GM19035 (cell line): ENCODE measurements at regions not wholly inside any gene's neighbourhood (a gene's known extent, or its start where the extent isn't known, plus 50 kb on each side); places are given as distances from the start of the nearest gene placed in this dataset.
"Not testable (repeated sequence)": the region's sequence is repeated elsewhere in the genome, so short reads cannot be mapped to it uniquely, and the experiment has no call there.

ENCODE experiments used
- ATAC-seq: cut with Tn5 transposase; IDR thresholded peaks from one replicate; pipeline ENCODE4 v1.9.1; 2021; ENCODE audit not compliant: unreplicated experiment

DNA sequence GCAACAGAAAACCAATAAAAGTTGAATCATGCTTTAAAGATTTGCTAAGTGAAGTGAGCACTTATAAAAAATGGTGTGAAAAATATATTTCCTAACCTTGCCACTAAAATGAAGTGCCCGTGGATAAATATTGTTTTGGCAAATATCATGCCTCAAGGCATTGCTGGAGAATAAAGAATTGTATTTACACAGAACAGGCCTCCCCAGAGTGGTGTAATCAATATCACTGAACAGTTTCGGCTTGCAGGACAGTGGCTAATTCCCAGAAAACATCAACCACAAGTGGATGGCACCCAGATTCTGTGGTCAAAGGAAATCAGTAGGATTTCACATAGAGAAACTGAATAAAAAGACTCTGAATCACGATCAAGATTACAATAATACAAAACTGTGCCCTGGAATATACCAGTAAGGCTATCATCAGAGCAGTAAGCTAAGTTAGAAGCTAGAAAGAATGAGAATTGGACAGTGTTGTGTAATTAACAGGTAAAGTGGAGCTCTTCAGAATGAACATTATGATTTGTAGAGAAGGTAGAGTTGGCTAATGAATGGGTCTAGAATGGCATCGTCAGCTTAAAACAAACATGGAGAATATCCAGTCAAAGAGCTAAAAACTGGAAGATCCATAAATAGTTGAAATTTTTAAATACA is 1026.9 kb upstream of the ADGRB3 start:
- no peak for ATAC-seq

DNA sequence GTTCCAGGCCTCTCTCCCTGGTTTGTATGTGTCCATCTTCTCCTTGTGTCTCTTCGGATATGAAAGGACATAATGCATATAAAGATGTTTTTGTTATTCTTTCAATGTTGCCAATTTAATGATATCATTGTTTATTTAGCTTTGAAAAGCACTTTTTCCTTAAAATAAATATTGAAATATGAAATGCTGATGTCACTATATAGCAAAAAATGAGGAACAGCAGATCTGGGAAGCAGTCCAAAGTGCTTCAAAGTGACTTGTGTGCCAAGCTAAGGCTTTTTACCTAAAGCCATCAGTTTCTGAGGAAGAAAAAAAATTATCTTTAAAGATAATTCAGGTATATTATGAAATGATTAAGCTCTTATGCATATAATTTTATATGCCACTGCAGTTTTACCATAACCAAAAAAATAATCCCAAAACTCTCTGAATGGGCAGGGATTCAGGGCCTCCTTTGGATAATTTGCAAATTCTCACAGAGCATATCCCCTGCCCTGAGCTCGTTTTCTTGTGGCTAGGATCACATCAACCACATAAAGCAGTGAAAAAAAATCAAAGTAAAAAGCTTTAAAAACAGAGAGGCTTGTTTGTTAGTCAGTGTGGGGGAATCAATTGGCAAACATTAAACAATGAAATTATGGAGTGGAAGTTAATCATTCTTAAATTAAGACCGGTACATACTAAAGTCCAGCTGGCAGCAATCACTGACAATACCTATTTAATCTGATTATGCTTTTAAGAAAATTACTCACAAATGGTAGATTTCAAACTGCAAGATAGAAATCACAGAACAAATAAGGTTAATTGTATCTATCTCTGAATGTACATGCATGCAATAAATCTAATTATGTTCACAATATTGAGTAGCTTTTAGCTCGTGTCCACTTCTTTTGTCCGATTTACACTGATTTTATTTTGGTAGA is 1027.9 kb upstream of the ADGRB3 start:
- ATAC-seq: no peak

DNA sequence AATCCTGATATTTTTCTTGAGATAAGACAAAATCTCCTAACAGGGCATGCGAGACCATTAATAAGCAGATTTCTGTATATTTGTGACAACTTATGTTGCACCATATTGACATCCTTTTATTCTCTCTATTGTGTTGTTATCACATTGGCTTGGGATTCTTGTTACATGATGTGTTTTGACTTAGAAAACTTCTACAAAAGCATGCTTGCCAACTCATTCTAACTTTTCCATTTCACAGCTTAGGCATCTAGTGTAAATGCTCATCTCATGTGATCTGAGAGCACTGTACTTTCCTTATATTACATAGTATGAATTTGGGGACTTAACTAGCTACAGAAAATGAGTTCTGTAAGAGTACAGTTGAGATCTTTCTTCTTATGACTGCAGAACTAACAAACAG is 1040.7 kb upstream of the ADGRB3 start:
- no peak for ATAC-seq

DNA sequence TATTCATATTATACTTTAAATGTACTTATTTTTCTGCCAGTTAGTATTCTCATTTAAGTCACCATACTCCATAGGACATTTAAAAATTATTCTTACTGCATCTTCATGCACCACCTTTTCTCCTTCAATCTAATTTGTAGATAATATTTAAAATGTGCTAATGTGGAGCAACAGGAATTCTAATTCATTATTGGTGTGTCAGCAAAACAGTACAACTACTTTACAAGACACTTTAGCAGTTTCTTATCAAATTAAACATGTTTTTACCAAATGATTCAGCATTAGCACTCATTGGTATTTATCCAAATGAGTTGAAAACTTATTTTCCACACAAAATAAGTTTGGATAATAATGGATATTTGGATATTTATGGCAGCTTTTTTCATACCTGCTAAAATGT is 1041.8 kb upstream of the ADGRB3 start:
- ATAC-seq: no peak

DNA sequence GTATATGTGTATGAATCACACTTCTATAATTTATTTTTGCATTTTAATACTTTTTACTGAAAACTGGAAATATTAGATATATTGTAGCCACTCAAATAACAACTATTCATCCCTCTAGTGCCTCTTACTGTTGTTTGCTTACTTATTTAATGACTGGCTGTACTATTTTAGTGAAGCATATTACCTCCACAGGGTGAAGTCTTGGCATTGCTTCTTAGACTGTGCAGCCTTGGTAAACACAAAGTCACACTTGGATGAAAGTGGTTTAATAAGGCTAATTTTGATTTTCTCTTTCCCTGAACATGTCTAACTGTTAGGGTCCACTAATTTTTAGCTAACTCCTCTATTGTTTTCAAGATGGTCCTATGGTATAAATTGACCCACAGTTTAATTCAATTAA is 1043.2 kb upstream of the ADGRB3 start:
- ATAC-seq: no peak

DNA sequence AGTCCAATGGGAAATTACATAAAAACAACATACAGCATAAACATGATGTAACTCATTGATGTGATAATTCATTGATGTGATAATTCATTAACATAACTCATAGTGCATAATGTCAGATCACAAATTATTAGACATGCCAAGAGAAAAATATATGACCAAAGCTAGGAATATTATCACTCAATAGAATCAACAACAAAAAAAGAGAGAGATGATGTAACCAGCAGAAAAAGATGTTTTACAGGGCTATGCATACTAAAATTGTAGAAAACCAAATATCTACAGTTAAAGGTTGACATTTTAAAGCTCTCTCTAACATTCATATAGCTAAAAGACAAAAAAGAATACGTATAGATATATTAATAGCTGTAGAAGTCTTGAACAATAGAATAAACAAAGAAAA is 1067.2 kb upstream of the ADGRB3 start:
- no peak for ATAC-seq

DNA sequence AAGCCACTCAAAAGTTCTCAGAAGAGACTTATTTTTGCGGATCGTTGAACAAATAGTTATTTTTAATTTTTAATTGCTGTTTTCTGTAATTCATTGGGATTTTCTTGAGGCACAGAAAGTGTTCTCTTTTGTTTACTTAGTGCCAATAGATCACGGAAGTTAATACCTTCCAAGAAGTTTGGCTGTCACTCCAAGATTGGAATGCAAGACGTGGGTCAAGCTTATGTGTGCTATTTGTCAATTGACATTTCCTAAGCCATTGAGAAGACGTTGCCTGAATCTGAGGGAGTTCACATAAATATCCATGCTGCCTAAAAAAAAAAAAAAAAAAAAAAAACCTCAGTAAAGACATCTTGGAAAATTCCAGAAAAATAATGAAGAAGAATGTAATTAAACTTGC is 1071.4 kb upstream of the ADGRB3 start:
- no peak for ATAC-seq

DNA sequence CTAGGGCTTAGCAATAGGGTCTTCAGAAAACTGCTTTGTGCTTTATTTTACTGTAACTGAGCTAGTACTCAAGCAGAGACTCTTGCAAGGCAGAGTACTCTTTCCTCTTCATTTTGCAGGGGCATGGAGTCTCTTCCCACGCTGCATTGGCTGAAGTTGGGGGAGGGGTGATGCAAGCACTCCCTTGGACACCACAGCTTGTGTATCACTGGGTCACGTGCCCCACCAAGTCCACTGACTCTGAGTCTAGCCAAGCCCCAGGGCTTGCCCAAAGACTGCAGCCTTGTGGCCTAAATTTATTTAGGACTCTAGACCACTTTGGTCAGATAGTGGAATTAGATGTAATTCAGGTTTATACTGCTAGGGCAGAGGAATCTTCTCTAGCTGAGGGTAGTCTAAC is 1075.0 kb upstream of the ADGRB3 start:
- ATAC-seq: no peak

DNA sequence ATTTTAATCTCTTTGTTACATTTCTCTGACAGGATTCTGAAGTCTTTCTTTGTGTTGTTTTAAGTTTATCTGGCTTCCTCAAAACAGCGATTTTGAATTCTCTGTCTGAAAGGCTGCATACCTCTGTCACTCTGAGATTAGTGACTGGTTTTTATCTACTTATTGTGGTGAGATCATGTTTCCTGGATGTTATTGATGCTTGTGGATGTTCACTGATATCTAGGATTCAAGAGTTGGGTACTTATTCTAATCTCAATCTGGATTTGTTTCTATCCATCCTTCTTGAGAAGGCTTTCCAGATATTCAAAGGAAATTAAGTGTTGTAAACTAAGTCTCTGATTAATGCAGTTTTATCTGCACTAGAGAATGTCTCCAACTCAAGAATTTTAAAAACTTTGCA is 1076.1 kb upstream of the ADGRB3 start:
- no peak for ATAC-seq

DNA sequence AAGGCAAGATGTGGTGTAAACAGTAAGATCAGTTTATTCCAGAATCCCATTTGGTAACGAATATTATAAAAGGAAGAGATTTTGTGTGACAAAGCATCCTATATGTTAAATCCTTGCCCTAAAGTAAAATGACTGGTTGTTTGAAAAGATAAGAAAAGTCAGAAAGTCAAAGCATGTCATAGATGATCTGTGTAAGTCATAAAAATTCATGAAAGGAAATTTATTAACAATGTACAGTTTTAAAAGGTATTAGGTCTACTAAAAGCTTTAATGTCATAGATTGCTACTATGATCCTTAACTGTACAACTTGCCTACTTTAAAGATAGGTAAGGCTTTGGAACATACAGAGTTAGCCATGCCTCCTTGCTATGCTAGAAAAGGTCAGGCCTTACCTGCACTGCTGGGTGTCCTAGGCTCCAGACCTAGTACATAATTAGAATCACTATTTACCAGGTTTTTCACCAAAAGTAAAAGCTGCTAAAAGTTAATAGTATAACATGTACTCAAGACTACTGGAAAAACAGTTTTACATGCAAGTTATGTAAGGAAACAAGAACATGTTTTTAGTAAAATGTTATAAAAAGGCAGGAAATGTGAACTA is 1090.1 kb upstream of the ADGRB3 start:
- no peak for ATAC-seq

DNA sequence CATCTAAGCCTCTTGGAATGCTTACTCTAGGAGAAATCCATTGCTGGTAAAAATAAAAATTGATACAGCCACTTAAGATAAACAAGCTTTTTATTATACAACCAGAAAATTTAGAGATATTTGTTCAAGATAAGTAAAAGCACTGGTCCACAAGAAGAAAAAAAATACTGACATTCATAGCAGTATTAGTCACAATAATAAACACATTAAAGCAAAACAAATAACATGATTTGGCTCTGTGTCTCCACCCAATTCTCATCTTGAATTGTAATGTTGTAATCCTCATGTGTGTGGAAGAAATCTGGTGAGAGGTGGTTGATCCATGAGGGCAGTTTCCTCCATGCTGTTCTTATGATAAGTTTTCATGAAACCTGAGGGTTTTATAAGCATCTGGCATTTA is 1093.5 kb upstream of the ADGRB3 start:
- no peak for ATAC-seq

DNA sequence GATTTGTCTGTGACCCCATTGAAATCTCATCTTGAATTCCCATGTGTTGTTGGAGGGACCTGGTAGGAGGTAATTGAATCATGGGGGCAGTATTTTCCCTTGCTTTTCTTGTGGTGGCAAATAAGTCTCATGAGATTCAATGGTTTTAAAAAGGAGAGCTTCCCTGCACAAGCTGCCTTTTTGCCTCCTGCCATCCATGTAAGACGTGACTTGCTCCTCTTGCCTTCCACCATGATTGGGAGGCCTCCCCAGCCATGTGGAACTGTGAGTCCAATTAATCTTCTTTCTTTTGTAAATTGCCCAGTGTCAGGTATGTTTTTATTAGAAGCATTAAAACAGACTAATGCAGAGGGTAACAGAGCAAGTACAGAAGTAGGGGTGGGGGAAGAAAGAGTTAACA is 1097.0 kb upstream of the ADGRB3 start:
- no peak for ATAC-seq

DNA sequence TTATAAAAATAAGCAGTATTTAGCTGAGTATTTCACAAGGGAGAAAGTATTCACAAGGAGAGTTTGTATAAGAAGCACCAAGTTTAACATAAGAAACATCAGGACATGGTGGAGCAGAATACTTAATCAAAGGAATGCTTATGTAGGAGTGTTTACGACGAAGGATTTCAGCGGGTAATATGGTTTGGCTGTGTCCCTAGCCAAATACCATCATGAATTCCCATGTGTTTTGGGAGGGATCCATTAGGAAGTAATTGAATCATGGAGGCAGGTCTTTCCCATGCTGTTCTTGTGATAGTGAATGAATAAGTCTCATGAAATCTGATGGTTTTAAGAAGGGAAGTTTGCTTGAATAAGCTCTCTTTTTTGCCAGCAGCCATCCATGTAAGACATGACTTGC is 1099.1 kb upstream of the ADGRB3 start:
- ATAC-seq: no peak

DNA sequence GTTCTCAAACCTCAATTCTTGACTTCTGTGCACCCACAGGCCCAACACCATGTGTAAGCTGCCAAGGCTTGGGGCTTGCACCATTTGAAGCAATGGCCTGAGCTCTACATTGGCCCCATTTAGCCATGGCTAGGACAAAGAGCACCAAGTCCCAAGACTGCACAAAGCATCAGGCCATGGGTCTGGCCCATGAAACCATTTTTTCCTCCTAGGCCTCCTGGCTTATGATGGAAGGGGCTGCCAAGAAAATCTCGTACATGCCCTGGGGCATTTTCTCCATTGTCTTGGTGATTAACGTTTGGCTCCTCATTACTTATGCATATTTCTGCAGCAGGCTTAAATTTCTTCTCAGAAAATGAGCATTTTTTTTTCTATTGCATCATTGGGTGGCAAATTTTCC is 1128.7 kb upstream of the ADGRB3 start:
- ATAC-seq: no peak

DNA sequence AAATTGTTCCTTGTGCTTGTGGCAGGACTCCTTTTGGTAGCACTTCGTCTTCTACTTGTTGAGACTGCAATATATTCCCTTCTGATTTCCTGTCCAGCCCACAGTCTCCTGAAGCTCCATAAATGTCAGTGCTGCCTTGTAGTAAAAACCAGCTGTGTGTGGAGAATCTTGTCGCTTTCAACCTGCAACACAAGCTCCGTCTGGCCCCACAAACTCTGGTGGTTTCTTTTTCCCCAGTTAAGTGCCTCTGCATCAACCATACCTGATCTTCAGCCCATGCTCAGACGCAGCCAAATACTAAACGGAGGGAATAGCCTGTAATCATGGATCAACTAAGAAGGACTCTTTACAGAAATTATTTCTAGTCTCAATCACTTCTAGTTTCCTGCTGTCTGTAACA is 1133.3 kb upstream of the ADGRB3 start:
- no peak for ATAC-seq

DNA sequence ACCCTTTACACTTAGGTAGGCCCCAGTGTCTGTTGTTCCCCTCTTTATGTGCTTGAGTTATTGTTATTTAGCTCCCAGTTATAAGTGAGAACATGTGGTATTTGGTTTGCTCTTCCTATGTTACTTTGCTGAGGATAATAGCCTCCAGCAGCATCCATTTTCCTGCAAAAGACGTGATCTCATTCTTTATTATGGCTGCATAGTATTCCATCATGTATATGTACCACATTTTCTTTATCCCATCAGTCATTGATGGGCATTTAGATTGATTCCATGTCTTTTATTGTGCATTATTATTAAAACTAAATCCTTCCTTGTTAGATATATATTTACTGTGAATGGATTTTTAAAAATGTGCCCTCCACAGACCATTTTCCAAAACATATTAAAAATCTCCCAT is 1137.3 kb upstream of the ADGRB3 start:
- ATAC-seq: no peak

DNA sequence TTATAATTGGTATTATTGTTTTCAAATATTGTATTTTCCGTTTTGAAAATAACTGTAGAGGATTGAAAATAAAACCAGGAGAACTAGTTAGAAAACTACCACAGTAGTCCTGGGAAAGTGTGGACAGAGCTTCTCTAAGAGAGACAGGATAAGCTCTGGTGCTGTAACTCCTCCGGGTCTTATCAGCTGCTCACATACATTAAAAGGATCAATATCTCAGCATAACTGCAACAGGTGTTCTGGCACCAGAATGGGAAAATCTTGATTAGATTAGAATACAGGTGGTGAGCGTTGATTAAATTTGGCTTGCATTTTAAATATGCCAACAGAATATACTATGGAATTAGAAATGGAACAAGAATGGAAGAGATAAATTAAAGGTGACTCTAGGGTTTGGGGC is 1138.9 kb upstream of the ADGRB3 start:
- ATAC-seq: no peak

DNA sequence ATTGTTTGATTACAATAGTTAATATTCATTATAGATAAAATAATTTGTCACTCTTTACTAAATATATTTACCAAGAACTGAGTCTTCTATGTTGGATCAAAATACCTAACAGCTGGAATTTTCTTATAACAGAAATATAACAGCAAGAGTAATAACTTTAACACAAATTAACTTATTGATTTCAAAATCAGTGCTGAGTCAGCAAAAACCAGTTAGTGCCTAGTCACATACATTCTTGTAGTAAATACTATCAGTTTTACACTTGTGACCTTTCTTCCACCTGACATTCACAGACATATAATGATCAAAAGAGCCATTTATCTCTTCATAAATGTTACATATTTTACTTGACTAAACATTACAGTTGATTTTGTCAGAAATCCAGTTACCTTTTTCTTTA is 1141.4 kb upstream of the ADGRB3 start:
- ATAC-seq: no peak

DNA sequence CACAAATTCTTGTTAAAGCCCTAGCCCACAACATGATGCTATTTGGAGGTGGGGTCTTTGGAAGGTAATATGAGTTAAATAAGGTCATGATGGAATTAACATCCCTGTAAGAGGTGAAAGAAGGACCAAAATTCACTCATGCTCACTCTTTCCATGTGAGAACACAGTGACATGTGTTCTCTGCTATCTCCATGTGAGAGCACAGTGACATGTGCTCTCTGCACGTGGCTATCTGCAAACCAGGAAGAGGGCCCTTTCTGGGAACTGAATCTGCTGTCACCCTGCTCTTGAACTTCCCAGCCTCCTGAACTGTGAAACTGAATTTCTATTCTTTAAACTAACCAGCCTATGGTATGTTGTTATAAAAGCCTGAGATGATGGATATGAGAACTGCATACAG is 1159.4 kb upstream of the ADGRB3 start:
- ATAC-seq: no peak

DNA sequence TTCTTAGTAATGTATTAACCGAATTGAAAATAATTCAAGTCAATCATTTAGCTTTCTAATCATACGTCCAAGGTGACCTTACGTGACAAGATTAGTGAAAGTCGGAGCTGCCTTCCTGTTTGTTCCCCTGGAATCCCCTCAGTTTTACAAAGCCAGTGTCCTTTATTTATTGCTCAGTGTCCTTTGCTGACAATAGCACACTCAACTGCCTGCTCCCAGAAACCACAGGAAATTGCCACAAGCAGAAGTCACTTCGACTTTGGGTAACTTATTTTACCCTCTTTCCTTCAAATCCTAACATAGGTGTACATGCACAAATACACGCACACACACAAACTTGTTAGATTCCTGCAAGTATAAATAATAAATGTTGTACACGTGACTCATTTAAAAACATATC is 1167.7 kb upstream of the ADGRB3 start:
- ATAC-seq: no peak

DNA sequence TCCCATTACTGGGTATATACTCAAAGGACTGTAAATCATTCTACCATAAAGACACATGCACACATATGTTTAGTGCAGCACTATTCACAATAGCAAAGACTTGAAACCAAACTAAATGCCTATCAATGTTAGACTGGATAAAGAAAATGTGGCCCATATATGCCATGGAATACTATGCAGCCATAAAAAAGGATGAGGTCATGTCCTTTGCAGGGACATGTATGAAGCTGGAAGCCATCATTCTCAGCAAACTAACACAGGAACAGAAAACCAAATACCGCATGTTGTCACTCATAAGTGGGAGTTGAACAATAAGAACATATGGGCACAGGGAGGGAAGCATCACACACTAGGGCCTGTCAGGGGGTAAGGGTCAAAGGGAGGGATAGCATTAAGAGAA is 1172.4 kb upstream of the ADGRB3 start:
- ATAC-seq: not testable (repeated sequence)

DNA sequence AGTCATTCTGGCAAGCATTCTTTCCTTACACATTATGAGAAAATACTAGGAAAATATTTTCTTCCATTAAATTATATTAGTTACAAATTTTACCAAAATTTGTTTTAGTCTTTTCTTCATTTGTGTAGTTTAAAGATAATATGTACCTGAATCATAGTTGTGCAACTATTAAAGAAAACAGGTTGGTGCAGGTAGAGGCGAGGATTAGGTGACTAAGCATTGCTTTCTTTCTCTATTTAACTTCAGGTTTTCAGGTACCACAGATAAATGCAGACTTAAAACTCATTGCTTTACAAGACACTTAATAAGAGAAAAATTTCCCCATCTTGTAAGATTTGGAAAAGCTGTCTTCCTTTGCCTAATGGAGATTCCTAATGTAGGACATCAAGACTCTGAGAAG is 1175.5 kb upstream of the ADGRB3 start:
- no peak for ATAC-seq
